GM12878 (cell line): ENCODE measurements at regions not wholly inside any gene's neighbourhood (a gene's known extent, or its start where the extent isn't known, plus 50 kb on each side); places are given as distances from the start of the nearest gene placed in this dataset.

Experiments
- ATAC-seq: fragments of 200-7000 bp; cut with Tn5 transposase; 3 replicates; pipeline ENCODE4 v1.9.1; 2020; ENCODE audit warnings: mild to moderate bottlenecking, moderate library complexity
- BruUV-seq: library from RNA; stranded (reverse); fragments of 400-500 nt; replicated peaks from 2 replicates; lab custom pipeline; 2021; lab: Mats Ljungman, UMichigan
- CTCF ChIA-PET: fragments of 300-600 bp; sonication (Branson Sonifier 250); formaldehyde crosslinking; extraction: SDS; loops from one replicate; lab custom pipeline; 2021; ENCODE audit warnings: inconsistent platforms; lab: Yijun Ruan, JAX
- POLR2A ChIA-PET: fragments of 350-600 bp; formaldehyde crosslinking; extraction: SDS; loops from one replicate; lab custom pipeline; 2021; ENCODE audit warnings: inconsistent platforms; lab: Charles Lee
- RAD21 ChIA-PET: fragments of 300-600 bp; sonication (Branson Sonifier 250); formaldehyde crosslinking; loops from one replicate; lab custom pipeline; 2023; ENCODE audit warnings: antibody characterized with exemption; ENCODE audit not compliant: unreplicated experiment; lab: Charles Lee
- SMC1A ChIA-PET: fragments of 300-600 bp; sonication (Branson Sonifier 250); formaldehyde crosslinking; loops from one replicate; lab custom pipeline; 2023; ENCODE audit not compliant: unreplicated experiment, uncharacterized antibody; lab: Charles Lee
- DNase-seq: peaks from one replicate; pipeline ENCODE4 v3.0.0-alpha.2; 2011; ENCODE audit warnings: low read depth, low spot score
- FAIRE-seq: peaks from 3 replicates; lab custom pipeline; 2011; peaks lifted over from hg19 to GRCh38; lab: Jason Lieb, UNC
- H2AFZ ChIP-seq: 2 replicates; pipeline ENCODE4 v1.6.0; 2011; ENCODE audit warnings: low read depth, low read length, control low read depth; ENCODE audit not compliant: control insufficient read depth
- H3K27ac ChIP-seq: 2 replicates; pipeline ENCODE4 v1.5.1; 2011; ENCODE audit warnings: control low read depth; ENCODE audit not compliant: control insufficient read depth, insufficient read depth
- H3K27me3 ChIP-seq, 2 experiments: replicated peaks in 1 of 2; 2 replicates each; pipeline versions ENCODE4 v1.6.0 to v1.6.1; 2011; ENCODE audit warnings: low read length in 1 of 2; ENCODE audit not compliant: control insufficient read depth in 2 of 2, insufficient read depth in 2 of 2
- H3K36me3 ChIP-seq, 2 experiments: 2 replicates each; pipeline ENCODE4 v1.5.1; 2011; ENCODE audit warnings: low read length in 1 of 2; ENCODE audit not compliant: control insufficient read depth in 2 of 2, insufficient read depth in 2 of 2
- H3K4me1 ChIP-seq: 2 replicates; pipeline ENCODE4 v1.6.1; 2011; ENCODE audit warnings: mild to moderate bottlenecking, low read length, moderate library complexity, mixed read lengths; ENCODE audit not compliant: control insufficient read depth, insufficient read depth
- H3K4me2 ChIP-seq: 2 replicates; pipeline ENCODE4 v1.6.0; 2011; ENCODE audit warnings: control low read depth; ENCODE audit not compliant: control insufficient read depth, insufficient read depth
- H3K4me3 ChIP-seq: fragments of 200-600 bp; sonication (generic); 2 replicates; pipeline ENCODE4 v1.5.1; 2016
- H3K79me2 ChIP-seq: 2 replicates; pipeline ENCODE4 v1.6.0; 2011; ENCODE audit warnings: low read length; ENCODE audit not compliant: control insufficient read depth, insufficient read depth
- H3K9ac ChIP-seq: 2 replicates; pipeline ENCODE4 v1.8.0; 2011; ENCODE audit warnings: low read length, control low read depth, mixed read lengths; ENCODE audit not compliant: control insufficient read depth, insufficient read depth
- H3K9me3 ChIP-seq: replicated peaks from 3 replicates; pipeline ENCODE4 v1.5.1; 2011; ENCODE audit warnings: mild to moderate bottlenecking, low read length; ENCODE audit not compliant: control insufficient read depth, insufficient read depth
- H4K20me1 ChIP-seq: 2 replicates; pipeline ENCODE4 v1.6.0; 2011; ENCODE audit not compliant: control insufficient read depth, insufficient read depth
- ATF7 ChIP-seq: fragments of 450-650 bp; IDR thresholded peaks from 2 replicates; pipeline ENCODE4 v1.6.1; 2016; ENCODE audit warnings: low read depth, mild to moderate bottlenecking
- CREM ChIP-seq: IDR thresholded peaks from 2 replicates; pipeline ENCODE4 v1.6.1; 2014; ENCODE audit warnings: antibody characterized with exemption, low read depth
- ESRRA ChIP-seq: IDR thresholded peaks from 2 replicates; pipeline ENCODE4 v1.6.1; 2012; ENCODE audit warnings: mild to moderate bottlenecking, low read length, improper control_type of control experiment
- HCFC1 ChIP-seq: fragments of 150-350 bp; IDR thresholded peaks from 2 replicates; pipeline ENCODE4 v1.6.1; 2014; ENCODE audit warnings: low read length
- SRF ChIP-seq, 2 experiments: IDR thresholded peaks; 2 replicates each; pipeline ENCODE4 v1.6.1; 2011; ENCODE audit warnings: low read depth in 2 of 2, low read length in 2 of 2, mild to moderate bottlenecking in 1 of 2, moderate library complexity in 1 of 2
- TAF1 ChIP-seq: IDR thresholded peaks from 2 replicates; pipeline ENCODE4 v1.6.1; 2011; ENCODE audit warnings: mild to moderate bottlenecking, low read depth, low read length, borderline replicate concordance
- TBL1XR1 ChIP-seq: IDR thresholded peaks from 2 replicates; pipeline ENCODE4 v1.6.1; 2012; ENCODE audit warnings: low read depth, low read length, improper control_type of control experiment
- WRNIP1 ChIP-seq: IDR thresholded peaks from 2 replicates; pipeline ENCODE4 v1.6.1; 2011; ENCODE audit warnings: low read depth, low read length, improper control_type of control experiment, borderline replicate concordance
- ZNF207 ChIP-seq: fragments of 450-650 bp; IDR thresholded peaks from 2 replicates; pipeline ENCODE4 v1.6.1; 2014; ENCODE audit warnings: antibody characterized with exemption, mild to moderate bottlenecking, borderline replicate concordance
- ZNF24 ChIP-seq: fragments of 450-650 bp; IDR thresholded peaks from 2 replicates; pipeline ENCODE4 v1.6.1; 2017; ENCODE audit warnings: antibody characterized with exemption, mild to moderate bottlenecking
- ZSCAN29 ChIP-seq: fragments of 450-650 bp; IDR thresholded peaks from 2 replicates; pipeline ENCODE4 v1.6.1; 2017; ENCODE audit warnings: mild to moderate bottlenecking, moderate library complexity
- WGBS: methylation state at CpG from one replicate; pipeline ENCODE4 v1.1.6; 2016; ENCODE audit warnings: low lambda C conversion rate; ENCODE audit not compliant: insufficient replicate concordance, insufficient coverage; ENCODE audit errors: missing lambda C conversion rate; 5-methylcytosine and 5-hydroxymethylcytosine counted together
- in situ Hi-C: fragments of 300-500 bp; cut with MboI; formaldehyde crosslinking; loops from 9 replicates; pipeline ENCODE4 v1.14.3; 2018; ENCODE audit warnings: mixed read lengths
- intact Hi-C: fragments of 100-400 bp; cut with micrococcal nuclease; formaldehyde crosslinking; loops from one replicate; pipeline ENCODE4 v1.14.2; 2022; ENCODE audit not compliant: unreplicated experiment
- TF ChIP-seq, protein P1 (sequence below), 3 experiments: IDR thresholded peaks in 2 of 3; conservative IDR thresholded peaks in 1 of 3; 2 replicates each; pipeline ENCODE4 v1.5.1; 2011; ENCODE audit warnings: low read depth in 3 of 3, low read length in 3 of 3, mild to moderate bottlenecking in 3 of 3, control low read depth in 2 of 3, moderate library complexity in 2 of 3, inconsistent platforms in 1 of 3, mixed read lengths in 1 of 3; ENCODE audit not compliant: control insufficient read depth in 2 of 3, insufficient read depth in 1 of 3; ENCODE audit errors: extremely low read depth in 1 of 3
- TF ChIP-seq, protein P2 (sequence below): fragments of 450-650 bp; IDR thresholded peaks from 2 replicates; pipeline ENCODE4 v1.6.1; 2014; ENCODE audit warnings: mild to moderate bottlenecking
- TF ChIP-seq, protein P3 (sequence below): fragments of 450-650 bp; conservative IDR thresholded peaks from 2 replicates; pipeline ENCODE4 v1.6.1; 2017; ENCODE audit warnings: mild to moderate bottlenecking, moderate library complexity
- TF ChIP-seq, protein P4 (sequence below): fragments of 450-650 bp; IDR thresholded peaks from 2 replicates; pipeline ENCODE4 v1.6.1; 2017; ENCODE audit warnings: antibody characterized with exemption, mild to moderate bottlenecking, moderate library complexity

DNA sequence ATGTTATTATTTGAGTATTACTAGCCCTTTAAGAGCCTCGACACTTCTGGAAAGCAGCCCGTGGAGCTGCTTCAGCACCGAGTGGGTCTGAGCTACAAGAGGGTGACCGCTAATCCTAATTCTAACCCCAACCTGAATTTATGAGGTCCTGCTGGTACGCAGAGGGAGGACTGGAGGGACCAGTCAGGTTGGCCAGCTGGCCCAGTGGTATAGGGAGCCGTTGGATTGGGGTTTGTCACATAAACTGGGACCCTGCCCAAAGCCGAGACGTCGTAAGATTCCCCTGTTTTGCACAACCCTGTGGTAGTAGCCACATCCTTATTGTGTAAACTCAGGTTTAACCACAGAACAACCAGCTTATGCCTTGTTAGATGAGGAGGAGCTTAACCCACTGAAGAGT is 60.8 kb upstream of the F3 start:
- H3K79me2 ChIP-seq = no peaks in the 10 kb centered on the region
- WGBS = 1% methylated on average over 9 of the region's 9 CpGs
- in situ Hi-C loops = no loop called here
- no peak for DNase-seq
- POLR2A ChIA-PET = interaction anchor here (0.5 kb wide), 1 partner anchor 191 kb away, joined by 6 read pairs; no protein-coding TSS in a partner anchor
- H3K9me3 ChIP-seq = no peaks in the 10 kb centered on the region
- no peaks in the 10 kb centered on the region for H3K4me1 ChIP-seq
- no peak overlapping the region for H3K9ac ChIP-seq
- no peak overlapping the region for H3K4me2 ChIP-seq
- H3K36me3 ChIP-seq = no peaks in the 10 kb centered on the region
- H2AFZ ChIP-seq = no peak overlapping the region
- no peaks in the 10 kb centered on the region for H4K20me1 ChIP-seq
- FAIRE-seq = no peak
- RAD21 ChIA-PET = no interaction called here
- CTCF ChIA-PET = no interaction called here
- intact Hi-C loops = no loop called here
- H3K27ac ChIP-seq = no peak overlapping the region
- ATAC-seq = no peak
- peaks cover 0 to 3% of the 10 kb centered on the region in 2 experiments; a peak in 2 of 4 replicates for H3K27me3 ChIP-seq
- BruUV-seq = no TSS peak
- SMC1A ChIA-PET = interaction anchor here (0.8 to 1.0 kb wide), 3 partner anchors 9 to 89 kb away, joined by 3 read pairs; no protein-coding TSS in a partner anchor
- no peak overlapping the region for H3K4me3 ChIP-seq
- no peak for TF ChIP-seq WRNIP1
- no peak for TF ChIP-seq ESRRA
- no peak for TF ChIP-seq ZNF24
- TF ChIP-seq ZSCAN29 = no peak
- no peak for TF ChIP-seq CREM
- no peak for TF ChIP-seq SRF (IDR thresholded peaks at IDR 0.05; ENCODE audit: low read depth in 2 of 2, low read length in 2 of 2)
- TF ChIP-seq, protein P1, sequence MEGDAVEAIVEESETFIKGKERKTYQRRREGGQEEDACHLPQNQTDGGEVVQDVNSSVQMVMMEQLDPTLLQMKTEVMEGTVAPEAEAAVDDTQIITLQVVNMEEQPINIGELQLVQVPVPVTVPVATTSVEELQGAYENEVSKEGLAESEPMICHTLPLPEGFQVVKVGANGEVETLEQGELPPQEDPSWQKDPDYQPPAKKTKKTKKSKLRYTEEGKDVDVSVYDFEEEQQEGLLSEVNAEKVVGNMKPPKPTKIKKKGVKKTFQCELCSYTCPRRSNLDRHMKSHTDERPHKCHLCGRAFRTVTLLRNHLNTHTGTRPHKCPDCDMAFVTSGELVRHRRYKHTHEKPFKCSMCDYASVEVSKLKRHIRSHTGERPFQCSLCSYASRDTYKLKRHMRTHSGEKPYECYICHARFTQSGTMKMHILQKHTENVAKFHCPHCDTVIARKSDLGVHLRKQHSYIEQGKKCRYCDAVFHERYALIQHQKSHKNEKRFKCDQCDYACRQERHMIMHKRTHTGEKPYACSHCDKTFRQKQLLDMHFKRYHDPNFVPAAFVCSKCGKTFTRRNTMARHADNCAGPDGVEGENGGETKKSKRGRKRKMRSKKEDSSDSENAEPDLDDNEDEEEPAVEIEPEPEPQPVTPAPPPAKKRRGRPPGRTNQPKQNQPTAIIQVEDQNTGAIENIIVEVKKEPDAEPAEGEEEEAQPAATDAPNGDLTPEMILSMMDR (IDR thresholded peaks at IDR 0.05 in 2 of 3, conservative IDR thresholded peaks at IDR 0.05 in 1 of 3; ENCODE audit: control insufficient read depth in 2 of 3, extremely low read depth in 1 of 3, insufficient read depth in 1 of 3, low read depth in 3 of 3, low read length in 3 of 3) = no peak
- TF ChIP-seq ZNF207 = no peak
- TF ChIP-seq, protein P2, sequence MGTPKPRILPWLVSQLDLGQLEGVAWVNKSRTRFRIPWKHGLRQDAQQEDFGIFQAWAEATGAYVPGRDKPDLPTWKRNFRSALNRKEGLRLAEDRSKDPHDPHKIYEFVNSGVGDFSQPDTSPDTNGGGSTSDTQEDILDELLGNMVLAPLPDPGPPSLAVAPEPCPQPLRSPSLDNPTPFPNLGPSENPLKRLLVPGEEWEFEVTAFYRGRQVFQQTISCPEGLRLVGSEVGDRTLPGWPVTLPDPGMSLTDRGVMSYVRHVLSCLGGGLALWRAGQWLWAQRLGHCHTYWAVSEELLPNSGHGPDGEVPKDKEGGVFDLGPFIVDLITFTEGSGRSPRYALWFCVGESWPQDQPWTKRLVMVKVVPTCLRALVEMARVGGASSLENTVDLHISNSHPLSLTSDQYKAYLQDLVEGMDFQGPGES = no peak
- TF ChIP-seq, protein P3, sequence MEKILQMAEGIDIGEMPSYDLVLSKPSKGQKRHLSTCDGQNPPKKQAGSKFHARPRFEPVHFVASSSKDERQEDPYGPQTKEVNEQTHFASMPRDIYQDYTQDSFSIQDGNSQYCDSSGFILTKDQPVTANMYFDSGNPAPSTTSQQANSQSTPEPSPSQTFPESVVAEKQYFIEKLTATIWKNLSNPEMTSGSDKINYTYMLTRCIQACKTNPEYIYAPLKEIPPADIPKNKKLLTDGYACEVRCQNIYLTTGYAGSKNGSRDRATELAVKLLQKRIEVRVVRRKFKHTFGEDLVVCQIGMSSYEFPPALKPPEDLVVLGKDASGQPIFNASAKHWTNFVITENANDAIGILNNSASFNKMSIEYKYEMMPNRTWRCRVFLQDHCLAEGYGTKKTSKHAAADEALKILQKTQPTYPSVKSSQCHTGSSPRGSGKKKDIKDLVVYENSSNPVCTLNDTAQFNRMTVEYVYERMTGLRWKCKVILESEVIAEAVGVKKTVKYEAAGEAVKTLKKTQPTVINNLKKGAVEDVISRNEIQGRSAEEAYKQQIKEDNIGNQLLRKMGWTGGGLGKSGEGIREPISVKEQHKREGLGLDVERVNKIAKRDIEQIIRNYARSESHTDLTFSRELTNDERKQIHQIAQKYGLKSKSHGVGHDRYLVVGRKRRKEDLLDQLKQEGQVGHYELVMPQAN = no peak
- TF ChIP-seq, protein P4, sequence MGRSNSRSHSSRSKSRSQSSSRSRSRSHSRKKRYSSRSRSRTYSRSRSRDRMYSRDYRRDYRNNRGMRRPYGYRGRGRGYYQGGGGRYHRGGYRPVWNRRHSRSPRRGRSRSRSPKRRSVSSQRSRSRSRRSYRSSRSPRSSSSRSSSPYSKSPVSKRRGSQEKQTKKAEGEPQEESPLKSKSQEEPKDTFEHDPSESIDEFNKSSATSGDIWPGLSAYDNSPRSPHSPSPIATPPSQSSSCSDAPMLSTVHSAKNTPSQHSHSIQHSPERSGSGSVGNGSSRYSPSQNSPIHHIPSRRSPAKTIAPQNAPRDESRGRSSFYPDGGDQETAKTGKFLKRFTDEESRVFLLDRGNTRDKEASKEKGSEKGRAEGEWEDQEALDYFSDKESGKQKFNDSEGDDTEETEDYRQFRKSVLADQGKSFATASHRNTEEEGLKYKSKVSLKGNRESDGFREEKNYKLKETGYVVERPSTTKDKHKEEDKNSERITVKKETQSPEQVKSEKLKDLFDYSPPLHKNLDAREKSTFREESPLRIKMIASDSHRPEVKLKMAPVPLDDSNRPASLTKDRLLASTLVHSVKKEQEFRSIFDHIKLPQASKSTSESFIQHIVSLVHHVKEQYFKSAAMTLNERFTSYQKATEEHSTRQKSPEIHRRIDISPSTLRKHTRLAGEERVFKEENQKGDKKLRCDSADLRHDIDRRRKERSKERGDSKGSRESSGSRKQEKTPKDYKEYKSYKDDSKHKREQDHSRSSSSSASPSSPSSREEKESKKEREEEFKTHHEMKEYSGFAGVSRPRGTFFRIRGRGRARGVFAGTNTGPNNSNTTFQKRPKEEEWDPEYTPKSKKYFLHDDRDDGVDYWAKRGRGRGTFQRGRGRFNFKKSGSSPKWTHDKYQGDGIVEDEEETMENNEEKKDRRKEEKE = no peak
- TF ChIP-seq ATF7 = no peak
- no peak for TF ChIP-seq HCFC1
- TF ChIP-seq TBL1XR1 = no peak
- no peak for TF ChIP-seq TAF1
